OCI-LY1 (cell line): ENCODE measurements at regions not wholly inside any gene's neighbourhood (a gene's known extent, or its start where the extent isn't known, plus 50 kb on each side); places are given as distances from the start of the nearest gene placed in this dataset.

Experiments used
- H2AFZ ChIP-seq: fragments of 200-600 bp; sonication (generic), shearing (Covaris generic); 2 replicates; pipeline ENCODE4 v1.6.0; 2014; ENCODE audit warnings: antibody characterized with exemption, mild to moderate bottlenecking, low read length
- H3F3A ChIP-seq: fragments of 200-600 bp; sonication (generic), shearing (Covaris generic); 2 replicates; pipeline ENCODE4 v1.6.0; 2014; ENCODE audit warnings: mild to moderate bottlenecking, antibody characterized with exemption, low read length, moderate library complexity; ENCODE audit not compliant: insufficient read depth
- H3K27ac ChIP-seq: fragments of 200-600 bp; sonication (generic); 2 replicates; pipeline ENCODE4 v1.5.1; 2014; ENCODE audit warnings: low read length, mixed run types, mild to moderate bottlenecking, low read depth; ENCODE audit not compliant: poor library complexity, severe bottlenecking
- H3K27me3 ChIP-seq: fragments of 200-600 bp; sonication (generic); 2 replicates; pipeline ENCODE4 v1.6.0; 2014; ENCODE audit warnings: antibody characterized with exemption, mild to moderate bottlenecking, low read length, moderate library complexity; ENCODE audit not compliant: insufficient read depth
- H3K36me3 ChIP-seq: fragments of 200-600 bp; sonication (generic); 2 replicates; pipeline ENCODE4 v1.6.1; 2014; ENCODE audit warnings: mild to moderate bottlenecking, antibody characterized with exemption, low read length, moderate library complexity, mixed read lengths; ENCODE audit not compliant: insufficient read depth
- H3K4me1 ChIP-seq: fragments of 200-600 bp; sonication (generic); 2 replicates; pipeline ENCODE4 v1.5.1; 2014; ENCODE audit warnings: mild to moderate bottlenecking, low read length, moderate library complexity; ENCODE audit not compliant: insufficient read depth, severe bottlenecking
- H3K4me2 ChIP-seq: fragments of 200-600 bp; sonication (generic), shearing (Covaris generic); 2 replicates; pipeline ENCODE4 v1.6.1; 2014; ENCODE audit warnings: low read length
- H3K4me3 ChIP-seq: fragments of 200-600 bp; sonication (generic); 2 replicates; pipeline ENCODE4 v1.5.1; 2014; ENCODE audit warnings: low read length, low read depth, mild to moderate bottlenecking, mixed read lengths; ENCODE audit not compliant: poor library complexity, severe bottlenecking
- H3K79me2 ChIP-seq: fragments of 200-600 bp; shearing (Covaris generic); 2 replicates; pipeline ENCODE4 v1.6.1; 2016; ENCODE audit warnings: mixed run types, low read length, mixed read lengths; ENCODE audit not compliant: insufficient read depth
- H3K9ac ChIP-seq: fragments of 200-600 bp; sonication (generic), shearing (Covaris generic); 2 replicates; pipeline ENCODE4 v1.6.1; 2014; ENCODE audit warnings: mild to moderate bottlenecking, low read length, mixed read lengths
- H3K9me2 ChIP-seq: fragments of 200-600 bp; sonication (generic), shearing (Covaris generic); 2 replicates; pipeline ENCODE4 v1.6.1; 2014; ENCODE audit warnings: low read depth, mild to moderate bottlenecking, low read length, mixed read lengths
- H3K9me3 ChIP-seq: fragments of 200-600 bp; shearing (Covaris generic); 2 replicates; pipeline ENCODE4 v1.6.1; 2014; ENCODE audit warnings: low read length, mixed read lengths
- H4K20me1 ChIP-seq: fragments of 200-600 bp; sonication (generic), shearing (Covaris generic); 2 replicates; pipeline ENCODE4 v1.6.0; 2016; ENCODE audit warnings: mild to moderate bottlenecking, low read length; ENCODE audit not compliant: insufficient read depth
- EZH2 ChIP-seq: fragments of 200-600 bp; sonication (generic), shearing (Covaris generic); IDR thresholded peaks from 2 replicates; pipeline ENCODE4 v1.8.0; 2017; ENCODE audit warnings: borderline replicate concordance, mixed run types, mild to moderate bottlenecking, antibody characterized with exemption, low read length, moderate library complexity, mixed read lengths
- TF ChIP-seq, protein P1 (sequence below): fragments of 200-600 bp; sonication (generic), shearing (Covaris generic); IDR thresholded peaks from 2 replicates; pipeline ENCODE4 v1.5.1; 2017; ENCODE audit warnings: mild to moderate bottlenecking, antibody characterized with exemption, low read length, moderate library complexity, mixed read lengths

DNA sequence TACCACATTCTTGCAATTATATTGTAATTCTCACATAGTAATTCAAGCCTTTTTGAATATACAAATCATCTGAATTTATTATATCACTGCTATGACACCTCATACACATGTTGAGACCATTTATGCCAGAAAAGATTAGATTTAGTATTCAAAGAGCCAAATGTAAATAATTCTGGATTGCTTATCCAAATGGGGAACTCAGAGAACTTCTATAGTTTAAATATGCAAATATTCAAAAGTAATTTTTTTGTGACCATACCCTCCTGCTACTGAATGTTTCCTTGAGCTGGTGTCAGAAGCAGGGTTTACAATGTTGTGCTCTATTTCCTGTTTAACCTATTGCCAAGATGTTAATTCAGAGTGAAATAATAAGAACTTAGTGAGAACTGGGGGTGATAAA lies 372.2 kb downstream of the TRIML1 start:
- Histone ChIP-seq H4K20me1 (no peaks in the 10 kb centered on the region), H3K9me3 (no peaks in the 10 kb centered on the region), H3K4me2 (no peak overlapping the region), H3K36me3 (no peaks in the 10 kb centered on the region), H3K27ac (no peak overlapping the region), H2AFZ (no peak overlapping the region), H3K9ac (no peak overlapping the region), H3K27me3 (no peaks in the 10 kb centered on the region), H3F3A (no peaks in the 10 kb centered on the region), H3K9me2 (no peaks in the 10 kb centered on the region), H3K4me3 (no peak overlapping the region), H3K4me1 (no peaks in the 10 kb centered on the region), H3K79me2 (no peaks in the 10 kb centered on the region)
- TF ChIP-seq, protein P1, sequence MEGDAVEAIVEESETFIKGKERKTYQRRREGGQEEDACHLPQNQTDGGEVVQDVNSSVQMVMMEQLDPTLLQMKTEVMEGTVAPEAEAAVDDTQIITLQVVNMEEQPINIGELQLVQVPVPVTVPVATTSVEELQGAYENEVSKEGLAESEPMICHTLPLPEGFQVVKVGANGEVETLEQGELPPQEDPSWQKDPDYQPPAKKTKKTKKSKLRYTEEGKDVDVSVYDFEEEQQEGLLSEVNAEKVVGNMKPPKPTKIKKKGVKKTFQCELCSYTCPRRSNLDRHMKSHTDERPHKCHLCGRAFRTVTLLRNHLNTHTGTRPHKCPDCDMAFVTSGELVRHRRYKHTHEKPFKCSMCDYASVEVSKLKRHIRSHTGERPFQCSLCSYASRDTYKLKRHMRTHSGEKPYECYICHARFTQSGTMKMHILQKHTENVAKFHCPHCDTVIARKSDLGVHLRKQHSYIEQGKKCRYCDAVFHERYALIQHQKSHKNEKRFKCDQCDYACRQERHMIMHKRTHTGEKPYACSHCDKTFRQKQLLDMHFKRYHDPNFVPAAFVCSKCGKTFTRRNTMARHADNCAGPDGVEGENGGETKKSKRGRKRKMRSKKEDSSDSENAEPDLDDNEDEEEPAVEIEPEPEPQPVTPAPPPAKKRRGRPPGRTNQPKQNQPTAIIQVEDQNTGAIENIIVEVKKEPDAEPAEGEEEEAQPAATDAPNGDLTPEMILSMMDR, result no peak
- no peak for TF ChIP-seq EZH2

- Histone ChIP-seq H3K4me3 (no peak overlapping the region), H3K9me3 (no peaks in the 10 kb centered on the region), H2AFZ (no peak overlapping the region), H3K79me2 (no peaks in the 10 kb centered on the region), H3K9ac (no peak overlapping the region), H3K4me2 (no peak overlapping the region), H3K27me3 (no peaks in the 10 kb centered on the region), H3F3A (no peaks in the 10 kb centered on the region), H3K36me3 (no peaks in the 10 kb centered on the region), H3K4me1 (no peaks in the 10 kb centered on the region), H3K27ac (no peak overlapping the region), H4K20me1 (no peaks in the 10 kb centered on the region), H3K9me2 (no peaks in the 10 kb centered on the region)
- no peak for TF ChIP-seq EZH2
- TF ChIP-seq, protein P1, result no peak
Observed at GRCh38 chr4:188532751-188533150, 393.5 kb downstream of the TRIML1 start.

DNA sequence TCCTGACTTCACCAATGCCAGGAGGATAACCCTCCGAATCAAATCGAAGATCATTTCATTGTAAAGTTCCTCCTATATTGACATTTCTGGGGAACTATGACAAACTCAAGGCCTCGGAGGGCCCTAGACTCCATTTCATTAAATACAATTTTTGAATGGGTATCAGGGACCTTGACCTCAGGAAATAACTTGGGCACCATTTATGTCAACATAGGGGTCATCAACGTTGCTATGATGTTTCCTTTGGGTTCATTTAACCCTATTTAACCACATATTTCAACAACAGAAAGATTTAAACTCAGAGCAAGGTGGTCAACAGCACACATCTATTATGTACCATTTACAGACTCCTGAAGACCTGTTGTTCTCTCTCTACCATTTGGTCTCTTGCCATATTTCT lies 395.1 kb downstream of the TRIML1 start:
- H3K27ac ChIP-seq, result no peak overlapping the region
- no peaks in the 10 kb centered on the region for H4K20me1 ChIP-seq
- H3K9ac ChIP-seq, result no peak overlapping the region
- H3K9me3 ChIP-seq, result no peaks in the 10 kb centered on the region
- H3K9me2 ChIP-seq, result no peaks in the 10 kb centered on the region
- H3K4me3 ChIP-seq, result no peak overlapping the region
- H3K79me2 ChIP-seq, result no peaks in the 10 kb centered on the region
- no peak overlapping the region for H3K4me2 ChIP-seq
- H3F3A ChIP-seq, result no peaks in the 10 kb centered on the region
- H3K36me3 ChIP-seq, result no peaks in the 10 kb centered on the region
- H2AFZ ChIP-seq, result no peak overlapping the region
- TF ChIP-seq, protein P1, result no peak
- TF ChIP-seq EZH2, result no peak
- H3K27me3 ChIP-seq, result no peaks in the 10 kb centered on the region
- no peaks in the 10 kb centered on the region for H3K4me1 ChIP-seq
